IPS-18a (cell line): ENCODE measurements at regions not wholly inside any gene's neighbourhood (a gene's known extent, or its start where the extent isn't known, plus 50 kb on each side); places are given as distances from the start of the nearest gene placed in this dataset.
"Not testable (repeated sequence)": the region's sequence is repeated elsewhere in the genome, so short reads cannot be mapped to it uniquely, and the experiment has no call there.

ENCODE experiments used
- H3K27ac ChIP-seq: one replicate; pipeline ENCODE4 v1.5.1; 2013; ENCODE audit warnings: low read length
- H3K27me3 ChIP-seq: one replicate; pipeline ENCODE4 v1.6.1; 2013; ENCODE audit warnings: mild to moderate bottlenecking, low read length; ENCODE audit not compliant: control insufficient read depth, insufficient read depth
- H3K36me3 ChIP-seq: one replicate; pipeline ENCODE4 v1.6.1; 2013; ENCODE audit warnings: low read depth, low read length; ENCODE audit not compliant: control insufficient read depth
- H3K4me1 ChIP-seq: one replicate; pipeline ENCODE4 v1.6.1; 2013; ENCODE audit warnings: low read depth, low read length; ENCODE audit not compliant: control insufficient read depth
- H3K4me3 ChIP-seq: one replicate; pipeline ENCODE4 v1.5.1; 2013; ENCODE audit warnings: low read length
- H3K9ac ChIP-seq: one replicate; pipeline ENCODE4 v1.6.1; 2013; ENCODE audit warnings: mild to moderate bottlenecking, low read length, moderate library complexity
- H3K9me3 ChIP-seq: one replicate; pipeline ENCODE4 v1.6.1; 2013; ENCODE audit warnings: low read depth, low read length; ENCODE audit not compliant: control insufficient read depth

GRCh38 chr12:107514887-107515445 lies 170.6 kb upstream of the PWP1 start:
- H3K36me3 ChIP-seq: no peaks in the 10 kb centered on the region
- no peaks in the 10 kb centered on the region for H3K9me3 ChIP-seq
- H3K9ac ChIP-seq: no peak overlapping the region
- no peak overlapping the region for H3K4me3 ChIP-seq
- peaks cover 3% of the 10 kb centered on the region for H3K4me1 ChIP-seq
- no peaks in the 10 kb centered on the region for H3K27me3 ChIP-seq
- H3K27ac ChIP-seq: no peak overlapping the region

GRCh38 chr12:107515446-107515958 lies 170.1 kb upstream of the PWP1 start:
- no peaks in the 10 kb centered on the region for H3K27me3 ChIP-seq
- H3K9me3 ChIP-seq: no peaks in the 10 kb centered on the region
- H3K27ac ChIP-seq: no peak overlapping the region
- peaks cover 3% of the 10 kb centered on the region for H3K4me1 ChIP-seq
- H3K9ac ChIP-seq: no peak overlapping the region
- no peak overlapping the region for H3K4me3 ChIP-seq
- H3K36me3 ChIP-seq: no peaks in the 10 kb centered on the region

- H3K4me1 ChIP-seq, H3K36me3 ChIP-seq, H3K27ac ChIP-seq, H3K9me3 ChIP-seq, H3K4me3 ChIP-seq, H3K27me3 ChIP-seq, H3K9ac ChIP-seq: not testable (repeated sequence)
Measured at GRCh38 chr12:107517816-107518215, 167.8 kb upstream of the PWP1 start.

GRCh38 chr12:107518868-107519267 lies 166.7 kb upstream of the PWP1 start:
- Histone ChIP-seq H3K27me3 (no peaks in the 10 kb centered on the region), H3K9me3 (no peaks in the 10 kb centered on the region), H3K27ac (no peak overlapping the region), H3K9ac (no peak overlapping the region), H3K36me3 (no peaks in the 10 kb centered on the region), H3K4me1 (peaks cover 3% of the 10 kb centered on the region), H3K4me3 (no peak overlapping the region)

GRCh38 chr12:107519906-107520859 lies 165.4 kb upstream of the PWP1 start:
- H3K27me3 ChIP-seq: no peaks in the 10 kb centered on the region
- H3K36me3 ChIP-seq: no peaks in the 10 kb centered on the region
- H3K4me3 ChIP-seq: no peak overlapping the region
- H3K9me3 ChIP-seq: no peaks in the 10 kb centered on the region
- H3K27ac ChIP-seq: no peak overlapping the region
- peaks cover 3% of the 10 kb centered on the region for H3K4me1 ChIP-seq
- no peak overlapping the region for H3K9ac ChIP-seq

GRCh38 chr12:107521826-107522355 lies 163.7 kb upstream of the PWP1 start:
- Histone ChIP-seq H3K27me3 (no peaks in the 10 kb centered on the region), H3K4me1 (no peaks in the 10 kb centered on the region), H3K36me3 (no peaks in the 10 kb centered on the region), H3K4me3 (no peak overlapping the region), H3K9ac (no peak overlapping the region), H3K9me3 (no peaks in the 10 kb centered on the region), H3K27ac (no peak overlapping the region)

- Histone ChIP-seq H3K9me3 (no peaks in the 10 kb centered on the region), H3K27ac (no peak overlapping the region), H3K36me3 (no peaks in the 10 kb centered on the region), H3K4me3 (no peak overlapping the region), H3K4me1 (no peaks in the 10 kb centered on the region), H3K9ac (no peak overlapping the region), H3K27me3 (no peaks in the 10 kb centered on the region)
Measured at GRCh38 chr12:107522692-107523477, 162.7 kb upstream of the PWP1 start.

GRCh38 chr12:107523775-107524535 lies 161.6 kb upstream of the PWP1 start:
- Histone ChIP-seq H3K4me1 (no peaks in the 10 kb centered on the region), H3K27me3 (no peaks in the 10 kb centered on the region), H3K27ac (no peak overlapping the region), H3K9me3 (no peaks in the 10 kb centered on the region), H3K4me3 (no peak overlapping the region), H3K9ac (no peak overlapping the region), H3K36me3 (no peaks in the 10 kb centered on the region)

GRCh38 chr12:107525063-107525718 lies 160.4 kb upstream of the PWP1 start:
- no peaks in the 10 kb centered on the region for H3K9me3 ChIP-seq

GRCh38 chr12:107525719-107526554 lies 159.7 kb upstream of the PWP1 start:
- no peaks in the 10 kb centered on the region for H3K4me1 ChIP-seq
- no peak overlapping the region for H3K27ac ChIP-seq
- H3K4me3 ChIP-seq: no peak overlapping the region
- no peak overlapping the region for H3K9ac ChIP-seq
- no peaks in the 10 kb centered on the region for H3K9me3 ChIP-seq
- no peaks in the 10 kb centered on the region for H3K36me3 ChIP-seq
- no peaks in the 10 kb centered on the region for H3K27me3 ChIP-seq

More at GRCh38 chr12:107525063-107525718, 160.4 kb upstream of the PWP1 start:
- H3K9ac ChIP-seq: no peak overlapping the region
- no peaks in the 10 kb centered on the region for H3K27me3 ChIP-seq
- no peak overlapping the region for H3K27ac ChIP-seq
- no peak overlapping the region for H3K4me3 ChIP-seq
- H3K36me3 ChIP-seq: no peaks in the 10 kb centered on the region
- no peaks in the 10 kb centered on the region for H3K4me1 ChIP-seq
